HG02938 (cell line): ENCODE measurements at regions not wholly inside any gene's neighbourhood (a gene's known extent, or its start where the extent isn't known, plus 50 kb on each side); places are given as distances from the start of the nearest gene placed in this dataset.
A peak's percentile ranks its signal among the peaks of the same experiment; 100 is the strongest.
"Not testable (repeated sequence)": the region's sequence is repeated elsewhere in the genome, so short reads cannot be mapped to it uniquely, and the experiment has no call there.

ENCODE experiments used
- ATAC-seq: cut with Tn5 transposase; IDR thresholded peaks from one replicate; pipeline ENCODE4 v1.9.1; 2021; ENCODE audit warnings: mild to moderate bottlenecking, moderate library complexity; ENCODE audit not compliant: unreplicated experiment

GRCh38 chr15:54779271-54779670 lies 417.5 kb downstream of the RSL24D1 start:
- no peak for ATAC-seq

DNA sequence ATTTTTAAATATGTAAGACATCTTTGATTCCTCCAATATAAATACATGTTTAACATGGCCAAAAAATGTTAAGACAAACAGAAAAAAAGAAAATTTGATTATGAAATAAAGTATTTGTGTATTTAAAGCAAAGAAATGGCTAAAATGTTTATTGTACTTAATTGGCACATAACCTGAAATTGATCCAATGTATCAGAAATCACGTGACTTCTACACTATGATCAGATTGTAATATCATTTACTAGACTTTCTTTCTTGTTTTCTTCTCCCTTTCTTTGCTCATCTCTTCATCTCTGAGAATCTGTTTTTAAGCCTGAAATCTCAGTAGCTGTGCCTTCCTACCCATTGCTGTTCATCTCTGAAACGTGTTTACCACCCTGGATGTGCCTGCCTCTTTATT lies 420.3 kb downstream of the RSL24D1 start:
- no peak for ATAC-seq

- no peak for ATAC-seq
Measured at GRCh38 chr15:54772663-54773062, 424.1 kb downstream of the RSL24D1 start.

DNA sequence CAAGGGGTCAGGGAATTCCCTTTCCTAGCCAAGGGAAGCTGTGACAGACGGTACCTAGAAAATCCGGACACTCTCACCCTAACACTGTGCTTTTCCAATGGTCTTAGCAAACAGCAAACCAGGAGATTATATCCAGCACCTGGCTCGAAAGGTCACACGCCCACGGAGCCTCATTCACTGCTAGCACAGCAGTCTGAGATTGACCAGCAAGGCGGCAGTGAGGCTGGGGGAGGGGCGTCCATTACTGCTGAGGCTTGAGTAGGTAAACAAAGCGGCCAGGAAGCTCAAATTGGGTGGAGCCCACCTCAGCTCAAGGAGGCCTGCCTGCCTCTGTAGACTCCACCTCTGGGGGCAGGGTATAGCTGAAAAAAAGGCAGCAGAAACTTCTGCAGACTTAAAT lies 447.3 kb downstream of the RSL24D1 start:
- ATAC-seq = not testable (repeated sequence)

DNA sequence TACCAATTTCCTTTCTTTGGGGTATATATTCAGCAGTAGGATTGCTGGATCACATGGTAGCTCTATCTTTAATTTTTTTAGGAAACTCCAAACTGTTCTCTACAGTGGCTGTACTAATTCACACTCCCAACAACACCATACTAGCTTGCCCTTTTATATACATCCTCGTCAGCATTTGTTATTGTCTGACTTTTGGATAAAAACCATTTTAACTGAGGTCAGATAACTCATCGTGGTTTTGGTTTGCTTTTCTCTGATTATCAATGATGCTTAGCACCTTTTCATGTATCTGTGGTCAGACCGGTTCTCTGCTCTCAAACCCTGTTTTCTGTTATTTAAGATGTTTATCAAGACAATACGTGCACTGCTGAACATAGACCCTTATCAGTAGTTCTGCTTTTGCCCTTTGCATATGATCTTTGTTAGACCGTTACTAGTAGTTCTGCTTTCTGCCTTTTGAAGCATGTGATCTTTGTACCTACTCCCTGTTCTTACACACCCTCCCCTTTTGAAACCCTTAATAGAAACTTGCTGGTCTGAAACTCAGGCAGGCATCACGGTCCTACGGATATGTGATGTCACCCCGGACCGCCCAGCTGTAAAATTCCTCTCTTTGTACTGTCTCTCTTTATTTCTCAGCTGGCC lies 474.3 kb downstream of the RSL24D1 start:
- peak; percentile 71 for ATAC-seq

DNA sequence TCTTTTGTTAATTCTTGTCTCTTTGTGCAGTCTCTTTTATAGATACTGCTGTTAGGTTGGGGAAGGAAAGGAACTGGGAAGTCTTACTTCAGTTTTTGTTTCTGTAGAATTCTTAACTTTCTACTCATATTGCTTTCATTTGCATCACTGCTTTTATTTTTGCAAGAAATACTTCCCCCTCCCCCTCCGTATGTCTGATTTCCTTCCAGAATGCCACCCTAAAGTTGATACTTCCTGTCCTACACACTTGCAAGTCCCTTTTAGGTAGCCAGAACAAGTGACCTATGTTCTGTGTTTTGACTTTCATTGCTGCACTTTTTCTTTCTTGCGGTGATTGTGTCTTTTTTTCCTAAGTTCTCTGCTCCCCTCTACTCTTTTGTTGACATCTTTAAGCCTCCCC lies 477.4 kb downstream of the RSL24D1 start:
- ATAC-seq = no peak

- ATAC-seq = no peak
Measured at GRCh38 chr15:54707805-54708752, 488.7 kb downstream of the RSL24D1 start.

GRCh38 chr15:54687628-54688027 lies 509.1 kb downstream of the RSL24D1 start:
- ATAC-seq = no peak
